ENCODE measurements at regions not wholly inside any gene's neighbourhood (a gene's known extent, or its start where the extent isn't known, plus 50 kb on each side); places are given as distances from the start of the nearest gene placed in this dataset.
A peak's percentile ranks its signal among the peaks of the same experiment; 100 is the strongest.

- DNase-seq (ENCODE audit: low read depth) = no peak
- TF ChIP-seq, protein P1, sequence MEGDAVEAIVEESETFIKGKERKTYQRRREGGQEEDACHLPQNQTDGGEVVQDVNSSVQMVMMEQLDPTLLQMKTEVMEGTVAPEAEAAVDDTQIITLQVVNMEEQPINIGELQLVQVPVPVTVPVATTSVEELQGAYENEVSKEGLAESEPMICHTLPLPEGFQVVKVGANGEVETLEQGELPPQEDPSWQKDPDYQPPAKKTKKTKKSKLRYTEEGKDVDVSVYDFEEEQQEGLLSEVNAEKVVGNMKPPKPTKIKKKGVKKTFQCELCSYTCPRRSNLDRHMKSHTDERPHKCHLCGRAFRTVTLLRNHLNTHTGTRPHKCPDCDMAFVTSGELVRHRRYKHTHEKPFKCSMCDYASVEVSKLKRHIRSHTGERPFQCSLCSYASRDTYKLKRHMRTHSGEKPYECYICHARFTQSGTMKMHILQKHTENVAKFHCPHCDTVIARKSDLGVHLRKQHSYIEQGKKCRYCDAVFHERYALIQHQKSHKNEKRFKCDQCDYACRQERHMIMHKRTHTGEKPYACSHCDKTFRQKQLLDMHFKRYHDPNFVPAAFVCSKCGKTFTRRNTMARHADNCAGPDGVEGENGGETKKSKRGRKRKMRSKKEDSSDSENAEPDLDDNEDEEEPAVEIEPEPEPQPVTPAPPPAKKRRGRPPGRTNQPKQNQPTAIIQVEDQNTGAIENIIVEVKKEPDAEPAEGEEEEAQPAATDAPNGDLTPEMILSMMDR (conservative IDR thresholded peaks at IDR 0.05; ENCODE audit: low read depth, low read length) = no peak
Observed at GRCh38 chrX:79568309-79568708, 201.2 kb upstream of the ITM2A start.

DNA sequence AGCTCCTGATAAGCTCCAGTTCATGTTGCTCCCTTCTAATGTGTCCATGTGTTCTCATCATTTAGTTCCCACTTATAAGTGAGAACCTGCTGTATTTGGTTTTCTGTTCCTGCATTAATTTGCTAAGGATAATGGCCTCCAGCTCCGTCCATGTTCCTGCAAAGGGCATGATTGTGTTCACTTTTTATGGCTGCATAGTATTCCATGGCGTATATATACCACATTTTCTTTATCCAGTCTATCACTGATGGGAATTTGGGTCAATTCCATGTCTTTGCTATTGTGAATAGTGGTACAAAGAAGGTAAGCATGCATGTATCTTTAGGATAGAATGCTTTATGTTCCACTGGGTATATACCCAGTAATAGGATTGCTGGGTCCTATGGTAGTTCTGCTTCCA lies 197.2 kb upstream of the ITM2A start:
- TF ChIP-seq, protein P1 (conservative IDR thresholded peaks at IDR 0.05; ENCODE audit: low read depth, low read length) = no peak
- H3K4me3 ChIP-seq (ENCODE audit: low read depth, low read length) = no peak overlapping the region
- DNase-seq (ENCODE audit: low read depth) = no peak

More at GRCh38 chrX:79568309-79568708, 201.2 kb upstream of the ITM2A start:
- no peak overlapping the region for H3K4me3 ChIP-seq (ENCODE audit: low read depth, low read length)

DNA sequence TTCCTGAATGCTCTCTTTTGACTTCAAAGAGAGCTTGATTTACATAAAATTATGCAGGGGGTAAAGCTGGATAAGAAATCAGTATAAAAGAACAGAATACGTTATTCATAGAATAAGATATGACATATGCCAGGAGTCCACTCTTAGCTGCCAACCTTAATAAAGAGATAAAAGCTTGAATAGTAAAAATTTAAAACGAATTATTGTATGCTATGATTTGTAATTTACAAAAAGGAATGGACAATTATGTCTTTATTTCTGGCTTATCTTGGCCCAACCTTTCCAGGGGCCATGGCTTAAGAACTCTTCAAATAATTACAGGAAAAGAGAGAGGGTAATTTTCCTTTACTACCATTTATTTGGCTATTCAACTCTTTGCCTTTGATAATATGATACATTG lies 192.2 kb upstream of the ITM2A start:
- DNase-seq (ENCODE audit: low read depth) = no peak
- H3K4me3 ChIP-seq (ENCODE audit: low read depth, low read length) = no peak overlapping the region
- TF ChIP-seq, protein P1 (conservative IDR thresholded peaks at IDR 0.05; ENCODE audit: low read depth, low read length) = no peak

DNA sequence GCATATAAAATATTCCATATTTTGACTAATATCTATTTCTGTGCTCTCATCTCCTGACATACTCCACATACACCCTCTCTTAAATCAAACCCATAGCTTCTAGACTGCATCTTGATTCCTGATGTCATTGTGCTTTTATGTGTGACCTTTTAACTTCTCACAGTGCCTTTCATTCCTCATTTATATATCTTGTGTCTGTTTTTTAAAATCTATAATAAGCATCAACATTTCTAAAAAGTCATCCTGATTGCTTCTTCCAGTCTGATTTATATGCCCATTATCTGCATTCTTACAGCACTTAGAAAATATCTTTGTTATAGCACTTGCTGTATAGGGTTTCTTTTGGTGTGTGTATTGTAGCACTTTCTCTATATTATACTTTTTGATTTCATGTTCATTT lies 190.1 kb upstream of the ITM2A start:
- DNase-seq (ENCODE audit: low read depth) = no peak
- TF ChIP-seq, protein P1 (conservative IDR thresholded peaks at IDR 0.05; ENCODE audit: low read depth, low read length) = no peak
- no peak overlapping the region for H3K4me3 ChIP-seq (ENCODE audit: low read depth, low read length)

DNA sequence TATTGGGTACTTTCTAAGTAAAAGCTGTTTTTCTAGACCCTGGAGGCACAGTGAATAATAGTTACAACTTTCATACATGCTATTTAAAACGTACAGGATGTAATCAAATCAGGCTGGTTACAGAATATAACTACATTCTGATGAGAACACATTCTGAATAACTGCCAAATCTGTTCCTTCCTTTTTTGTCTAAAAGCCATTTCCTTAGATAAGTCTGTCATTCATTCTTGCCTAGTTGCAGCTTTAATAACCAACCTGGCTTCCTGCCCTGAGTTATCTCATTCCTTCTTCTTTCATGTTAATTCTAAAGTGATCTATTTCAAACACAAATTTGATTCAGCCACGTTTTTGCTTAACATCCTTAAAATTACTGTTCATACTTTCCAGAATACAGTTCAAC lies 189.7 kb upstream of the ITM2A start:
- no peak for DNase-seq (ENCODE audit: low read depth)
- TF ChIP-seq, protein P1 (conservative IDR thresholded peaks at IDR 0.05; ENCODE audit: low read depth, low read length) = no peak
- H3K4me3 ChIP-seq (ENCODE audit: low read depth, low read length) = no peak overlapping the region

DNA sequence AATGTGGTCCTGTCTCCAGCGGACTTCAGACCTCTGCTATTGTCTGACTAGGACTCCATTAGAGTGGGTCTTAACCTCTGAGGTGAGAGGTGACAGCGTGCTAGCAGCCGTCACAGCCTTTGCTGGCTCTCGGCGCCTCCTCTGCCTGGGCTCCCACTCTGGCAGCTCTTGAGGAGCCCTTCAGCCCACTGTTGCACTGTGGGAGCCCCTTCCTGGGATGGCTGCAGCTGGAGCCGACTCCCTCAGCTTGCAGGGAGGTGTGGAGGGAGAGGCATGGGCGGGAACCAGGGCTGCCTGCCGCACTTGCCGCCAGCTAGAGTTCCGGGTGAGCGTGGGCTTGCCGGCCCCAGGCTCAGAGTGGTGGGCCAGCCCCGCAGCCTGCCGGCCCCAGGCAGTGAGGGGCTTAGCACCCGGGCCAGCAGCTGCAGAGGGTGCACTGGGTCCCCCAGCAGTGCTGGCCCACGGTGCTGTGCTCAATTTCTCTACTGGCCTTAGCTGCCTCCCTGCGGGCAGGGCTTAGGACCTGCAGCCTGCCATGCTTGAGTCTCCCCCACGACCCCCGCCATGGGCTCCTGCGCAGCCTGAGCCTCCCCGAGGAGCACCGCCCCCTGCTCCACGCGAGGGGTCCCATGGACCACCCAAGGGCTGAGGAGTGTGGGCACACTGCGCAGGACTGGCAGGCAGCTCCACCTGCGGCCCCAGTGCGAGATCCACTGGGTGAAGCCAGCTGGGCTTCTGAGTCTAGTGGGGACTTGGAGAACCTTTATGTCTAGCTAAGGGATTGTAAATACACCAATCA lies 163.4 kb upstream of the ITM2A start:
- DNase-seq (ENCODE audit: low read depth) = no peak
- H3K4me3 ChIP-seq (ENCODE audit: low read depth, low read length) = no peak overlapping the region
- TF ChIP-seq, protein P1 (conservative IDR thresholded peaks at IDR 0.05; ENCODE audit: low read depth, low read length) = no peak

- TF ChIP-seq, protein P1 (conservative IDR thresholded peaks at IDR 0.05; ENCODE audit: low read depth, low read length) = peak; percentile 24
- peak; percentile 0 for DNase-seq (ENCODE audit: low read depth)
- no peak overlapping the region for H3K4me3 ChIP-seq (ENCODE audit: low read depth, low read length)
Observed at GRCh38 chrX:79524642-79525041, 157.5 kb upstream of the ITM2A start.
